ENCODE measurements at regions not wholly inside any gene's neighbourhood (a gene's known extent, or its start where the extent isn't known, plus 50 kb on each side); places are given as distances from the start of the nearest gene placed in this dataset.

- TF ChIP-seq, protein P1, sequence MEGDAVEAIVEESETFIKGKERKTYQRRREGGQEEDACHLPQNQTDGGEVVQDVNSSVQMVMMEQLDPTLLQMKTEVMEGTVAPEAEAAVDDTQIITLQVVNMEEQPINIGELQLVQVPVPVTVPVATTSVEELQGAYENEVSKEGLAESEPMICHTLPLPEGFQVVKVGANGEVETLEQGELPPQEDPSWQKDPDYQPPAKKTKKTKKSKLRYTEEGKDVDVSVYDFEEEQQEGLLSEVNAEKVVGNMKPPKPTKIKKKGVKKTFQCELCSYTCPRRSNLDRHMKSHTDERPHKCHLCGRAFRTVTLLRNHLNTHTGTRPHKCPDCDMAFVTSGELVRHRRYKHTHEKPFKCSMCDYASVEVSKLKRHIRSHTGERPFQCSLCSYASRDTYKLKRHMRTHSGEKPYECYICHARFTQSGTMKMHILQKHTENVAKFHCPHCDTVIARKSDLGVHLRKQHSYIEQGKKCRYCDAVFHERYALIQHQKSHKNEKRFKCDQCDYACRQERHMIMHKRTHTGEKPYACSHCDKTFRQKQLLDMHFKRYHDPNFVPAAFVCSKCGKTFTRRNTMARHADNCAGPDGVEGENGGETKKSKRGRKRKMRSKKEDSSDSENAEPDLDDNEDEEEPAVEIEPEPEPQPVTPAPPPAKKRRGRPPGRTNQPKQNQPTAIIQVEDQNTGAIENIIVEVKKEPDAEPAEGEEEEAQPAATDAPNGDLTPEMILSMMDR (IDR thresholded peaks at IDR 0.05), result no peak
- no peak for TF ChIP-seq POLR2A (IDR thresholded peaks at IDR 0.05)
- H3K4me1 ChIP-seq, result no peaks in the 10 kb centered on the region
- intact Hi-C loops (cut with DNase I), result no loop called here
- no peak overlapping the region for H3K4me3 ChIP-seq
- no peaks in the 10 kb centered on the region for H3K27me3 ChIP-seq
- DNase-seq (no peak), ATAC-seq (no peak)
- no peak overlapping the region for H3K27ac ChIP-seq
- H3K9me3 ChIP-seq, result no peaks in the 10 kb centered on the region
- no peaks in the 10 kb centered on the region for H3K36me3 ChIP-seq
- WGBS (ENCODE audit: insufficient coverage, low coverage, low lambda C conversion rate, missing lambda C conversion rate), result 64% methylated on average over 5 of the region's 9 CpGs
Measured at GRCh38 chr16:77624085-77624484, 98.2 kb upstream of the NUDT7 start.

- TF ChIP-seq POLR2A (IDR thresholded peaks at IDR 0.05), result no peak
- TF ChIP-seq, protein P1 (IDR thresholded peaks at IDR 0.05), result no peak
- ATAC-seq (no peak), DNase-seq (no peak)
- Histone ChIP-seq H3K4me3 (no peak overlapping the region), H3K4me1 (no peaks in the 10 kb centered on the region), H3K27ac (no peak overlapping the region), H3K27me3 (no peaks in the 10 kb centered on the region), H3K9me3 (no peaks in the 10 kb centered on the region), H3K36me3 (no peaks in the 10 kb centered on the region)
- intact Hi-C loops (cut with DNase I), result no loop called here
- 43% methylated on average over 3 of the region's 3 CpGs for WGBS (ENCODE audit: insufficient coverage, low coverage, low lambda C conversion rate, missing lambda C conversion rate)
Measured at GRCh38 chr16:77636615-77637014, 85.7 kb upstream of the NUDT7 start.

GRCh38 chr16:77637940-77638339 is 84.4 kb upstream of the NUDT7 start:
- no peak for TF ChIP-seq POLR2A (IDR thresholded peaks at IDR 0.05)
- TF ChIP-seq, protein P1 (IDR thresholded peaks at IDR 0.05), result no peak
- no peaks in the 10 kb centered on the region for H3K9me3 ChIP-seq
- H3K4me3 ChIP-seq, result no peak overlapping the region
- H3K36me3 ChIP-seq, result no peaks in the 10 kb centered on the region
- ATAC-seq (no peak), DNase-seq (no peak)
- whole genome bisulfite sequencing (ENCODE audit: insufficient coverage, low coverage, low lambda C conversion rate, missing lambda C conversion rate), result 48% methylated on average over 6 of the region's 6 CpGs
- H3K27ac ChIP-seq, result no peak overlapping the region
- H3K4me1 ChIP-seq, result no peaks in the 10 kb centered on the region
- H3K27me3 ChIP-seq, result no peaks in the 10 kb centered on the region
- intact Hi-C loops (cut with DNase I), result no loop called here

DNA sequence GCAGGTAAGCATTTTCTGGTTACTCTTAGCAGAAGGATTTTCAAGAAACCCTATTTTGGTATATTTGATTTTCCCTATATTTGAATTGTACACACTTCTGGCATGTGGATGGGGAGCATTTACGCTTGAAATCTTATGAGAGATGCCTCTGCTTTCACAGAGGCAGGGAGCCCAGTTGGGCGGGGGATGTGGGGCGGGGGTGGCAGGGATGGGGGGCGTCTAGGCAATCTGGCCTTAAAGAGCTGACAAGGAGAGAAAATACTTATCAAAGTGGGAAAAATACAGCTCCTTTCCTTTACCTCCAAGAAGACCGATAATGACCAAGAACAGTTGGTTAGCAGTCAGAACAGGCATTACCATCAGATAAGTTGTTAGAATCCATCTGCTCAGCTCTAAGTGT is 79.1 kb upstream of the NUDT7 start:
- TF ChIP-seq, protein P1 (IDR thresholded peaks at IDR 0.05), result no peak
- no peak for TF ChIP-seq POLR2A (IDR thresholded peaks at IDR 0.05)
- H3K9me3 ChIP-seq, result no peaks in the 10 kb centered on the region
- no peaks in the 10 kb centered on the region for H3K27me3 ChIP-seq
- no peaks in the 10 kb centered on the region for H3K36me3 ChIP-seq
- intact Hi-C loops (cut with DNase I), result no loop called here
- 63% methylated on average over 5 of the region's 5 CpGs for WGBS (ENCODE audit: insufficient coverage, low coverage, low lambda C conversion rate, missing lambda C conversion rate)
- no peak for ATAC-seq
- no peaks in the 10 kb centered on the region for H3K4me1 ChIP-seq
- DNase-seq, result no peak
- H3K4me3 ChIP-seq, result no peak overlapping the region
- no peak overlapping the region for H3K27ac ChIP-seq

GRCh38 chr16:77645764-77646163 is 76.5 kb upstream of the NUDT7 start:
- TF ChIP-seq, protein P1 (IDR thresholded peaks at IDR 0.05), result no peak
- TF ChIP-seq POLR2A (IDR thresholded peaks at IDR 0.05), result no peak
- intact Hi-C loops (cut with DNase I), result no loop called here
- Histone ChIP-seq H3K4me1 (no peaks in the 10 kb centered on the region), H3K4me3 (no peak overlapping the region), H3K9me3 (no peaks in the 10 kb centered on the region), H3K36me3 (no peaks in the 10 kb centered on the region), H3K27ac (no peak overlapping the region), H3K27me3 (no peaks in the 10 kb centered on the region)
- no peak for ATAC-seq
- WGBS (ENCODE audit: insufficient coverage, low coverage, low lambda C conversion rate, missing lambda C conversion rate), result 54% methylated on average over 3 of the region's 3 CpGs
- DNase-seq, result no peak

Data from right lobe of liver (tissue), 6 donors.